Dedifferentiated amniotic fluid mesenchymal stem cell (primary cell): ENCODE measurements at regions not wholly inside any gene's neighbourhood (a gene's known extent, or its start where the extent isn't known, plus 50 kb on each side); places are given as distances from the start of the nearest gene placed in this dataset.
A peak's percentile ranks its signal among the peaks of the same experiment; 100 is the strongest.
"Not testable (repeated sequence)": the region's sequence is repeated elsewhere in the genome, so short reads cannot be mapped to it uniquely, and the experiment has no call there.

Experiments
- DNase-seq: peaks from one replicate; pipeline ENCODE4 v3.0.0-alpha.2; 2016; ENCODE audit errors: extremely low spot score

- no peak for DNase-seq
Measured at GRCh38 chr5:56299212-56299611, 66.1 kb upstream of the ANKRD55 start.

GRCh38 chr5:56298336-56299090 is 65.4 kb upstream of the ANKRD55 start:
- no peak for DNase-seq

- DNase-seq, result no peak
Measured at GRCh38 chr5:56297851-56298250, 64.7 kb upstream of the ANKRD55 start.

GRCh38 chr5:56295311-56295710 is 62.2 kb upstream of the ANKRD55 start:
- DNase-seq, result not testable (repeated sequence)

GRCh38 chr5:56294354-56294753 is 61.2 kb upstream of the ANKRD55 start:
- DNase-seq, result no peak

GRCh38 chr5:56292874-56293273 is 59.7 kb upstream of the ANKRD55 start:
- DNase-seq, result not testable (repeated sequence)

- no peak for DNase-seq
Measured at GRCh38 chr5:56291661-56292374, 58.7 kb upstream of the ANKRD55 start.

- DNase-seq, result no peak
Measured at GRCh38 chr5:56291079-56291643, 58.0 kb upstream of the ANKRD55 start.

- no peak for DNase-seq
Measured at GRCh38 chr5:56290378-56291078, 57.4 kb upstream of the ANKRD55 start.

- DNase-seq, result no peak
Measured at GRCh38 chr5:56289602-56289987, 56.5 kb upstream of the ANKRD55 start.

- DNase-seq, result no peak
Measured at GRCh38 chr5:56288873-56289601, 55.9 kb upstream of the ANKRD55 start.

GRCh38 chr5:56286015-56286884 is 53.1 kb upstream of the ANKRD55 start:
- peak; percentile 49 for DNase-seq

- no peak for DNase-seq
Measured at GRCh38 chr5:56282951-56283350, 49.8 kb upstream of the ANKRD55 start.
